Activated B cell treated with CpG ODN at 0.5 μM for 24 hours (primary cell): ENCODE measurements at regions not wholly inside any gene's neighbourhood (a gene's known extent, or its start where the extent isn't known, plus 50 kb on each side); places are given as distances from the start of the nearest gene placed in this dataset.

ENCODE experiments used
- ATAC-seq: fragments of 200-7000 bp; cut with Tn5 transposase; one replicate; pipeline ENCODE4 v1.10.0; 2021; ENCODE audit warnings: low read depth, mild to moderate bottlenecking, moderate library complexity
- CTCF ChIA-PET: fragments of 350-600 bp; sonication (Branson Sonifier 250); formaldehyde crosslinking; loops from one replicate; lab custom pipeline; 2021; ENCODE audit warnings: antibody characterized with exemption; lab: Charles Lee
- POLR2A ChIA-PET: fragments of 350-600 bp; sonication (Branson Sonifier 250); formaldehyde crosslinking; loops from one replicate; lab custom pipeline; 2021; ENCODE audit warnings: antibody characterized with exemption; lab: Charles Lee
- DNase-seq: peaks from one replicate; pipeline ENCODE4 v3.0.0; 2022
- H3K27ac Mint-ChIP-seq: one replicate; pipeline ENCODE4 v1.8.0; 2020; ENCODE audit warnings: mixed read lengths
- H3K27me3 Mint-ChIP-seq: one replicate; pipeline ENCODE4 v1.8.0; 2021; ENCODE audit warnings: mixed read lengths
- H3K36me3 Mint-ChIP-seq: one replicate; pipeline ENCODE4 v1.8.0; 2021; ENCODE audit warnings: low read depth, mixed read lengths
- H3K4me1 Mint-ChIP-seq: one replicate; pipeline ENCODE4 v1.8.0; 2021; ENCODE audit warnings: mixed read lengths
- H3K4me3 Mint-ChIP-seq: one replicate; pipeline ENCODE4 v1.8.0; 2020; ENCODE audit warnings: mild to moderate bottlenecking, mixed read lengths
- H3K9me3 Mint-ChIP-seq: one replicate; pipeline ENCODE4 v1.8.0; 2020; ENCODE audit warnings: mixed read lengths
- CTCF ChIP-seq: fragments of 200-600 bp; IDR thresholded peaks from one replicate; pipeline ENCODE4 v1.8.0; 2022; ENCODE audit warnings: antibody characterized with exemption, mild to moderate bottlenecking
- intact Hi-C: fragments of 100-400 bp; cut with micrococcal nuclease; formaldehyde crosslinking; loops from one replicate; pipeline ENCODE4 v1.15.1; 2024

DNA sequence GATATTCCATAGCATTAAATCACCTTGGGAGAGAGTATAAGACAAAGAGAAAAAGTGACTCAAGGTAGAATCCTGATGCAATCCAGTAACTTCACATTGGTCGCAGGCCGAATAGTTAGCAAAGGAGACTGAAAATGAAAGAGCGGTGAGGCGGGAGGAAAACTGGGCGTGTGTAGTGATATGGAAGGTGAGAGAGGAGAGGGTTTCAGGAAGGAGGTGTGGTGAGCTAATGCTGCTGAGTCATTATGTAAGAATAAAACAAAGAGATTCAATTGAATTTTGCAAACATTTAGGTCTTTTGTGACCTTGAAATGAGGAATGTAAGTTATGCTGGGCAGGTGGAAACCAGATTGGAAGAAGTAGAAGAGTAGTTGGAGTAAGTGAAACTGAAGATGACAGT, 235.3 kb downstream of the C3orf38 start:
- no peak overlapping the region for H3K27ac Mint-ChIP-seq

DNA sequence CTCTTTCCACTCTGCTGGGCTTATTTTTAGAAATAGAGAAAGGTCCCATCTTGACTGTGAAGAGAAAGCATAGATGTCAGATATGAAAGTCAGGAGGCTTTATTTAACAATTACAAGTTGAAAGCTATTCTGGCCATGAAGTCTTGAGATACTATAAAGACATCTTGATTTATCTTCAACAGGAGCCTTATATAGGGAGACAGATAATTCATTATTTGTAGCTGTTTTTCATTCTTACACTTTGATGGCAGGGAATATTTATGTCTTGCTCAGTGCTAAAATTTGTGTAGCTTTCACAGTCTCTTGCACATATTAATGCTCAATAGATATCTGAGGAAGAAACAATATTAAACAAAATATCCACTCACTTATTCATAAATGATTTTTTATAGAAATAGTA, 248.8 kb downstream of the C3orf38 start:
- Mint-ChIP-seq H3K4me3 (no peak overlapping the region), H3K9me3 (no peaks in the 10 kb centered on the region), H3K27ac (no peak overlapping the region), H3K4me1 (no peaks in the 10 kb centered on the region), H3K27me3 (no peaks in the 10 kb centered on the region), H3K36me3 (no peaks in the 10 kb centered on the region)
- DNase-seq (no peak), ATAC-seq (no peak)
- POLR2A ChIA-PET, result no interaction called here
- intact Hi-C loops, result no loop called here
- CTCF ChIA-PET, result no interaction called here
- TF ChIP-seq CTCF, result no peak

More for the DNA sequence above, 235.3 kb downstream of the C3orf38 start:
- intact Hi-C loops, result no loop called here
- DNase-seq, result no peak
- ChIA-PET POLR2A (no interaction called here), CTCF (no interaction called here)
- no peaks in the 10 kb centered on the region for H3K27me3 Mint-ChIP-seq
- no peaks in the 10 kb centered on the region for H3K4me1 Mint-ChIP-seq
- H3K9me3 Mint-ChIP-seq, result peaks cover 2% of the 10 kb centered on the region
- H3K36me3 Mint-ChIP-seq, result no peaks in the 10 kb centered on the region
- no peak for ATAC-seq
- H3K4me3 Mint-ChIP-seq, result no peak overlapping the region
- no peak for TF ChIP-seq CTCF

DNA sequence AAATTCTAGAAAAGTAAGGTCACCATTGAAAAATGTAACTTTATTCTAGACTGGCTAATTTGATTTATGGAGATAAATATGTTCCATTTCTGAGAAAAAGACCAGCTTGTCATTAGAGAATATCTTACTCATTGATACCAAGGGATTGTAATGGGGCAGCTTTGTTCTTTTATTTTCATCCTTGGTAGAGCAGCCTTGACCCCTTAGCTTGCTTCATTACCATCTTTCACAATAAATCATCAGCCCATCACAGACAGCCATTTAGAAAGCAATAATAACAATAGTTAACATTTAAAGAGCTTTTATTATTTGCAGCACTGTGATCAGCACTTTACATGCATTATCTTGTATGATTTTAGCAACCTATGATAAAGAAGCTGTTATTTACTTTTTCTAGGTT, 253.6 kb downstream of the C3orf38 start:
- no peaks in the 10 kb centered on the region for H3K36me3 Mint-ChIP-seq
- ChIA-PET POLR2A (no interaction called here), CTCF (no interaction called here)
- no peaks in the 10 kb centered on the region for H3K27me3 Mint-ChIP-seq
- H3K9me3 Mint-ChIP-seq, result no peaks in the 10 kb centered on the region
- H3K27ac Mint-ChIP-seq, result no peak overlapping the region
- H3K4me1 Mint-ChIP-seq, result no peaks in the 10 kb centered on the region
- DNase-seq, result no peak
- no peak overlapping the region for H3K4me3 Mint-ChIP-seq
- no peak for ATAC-seq
- no peak for TF ChIP-seq CTCF
- intact Hi-C loops, result no loop called here

GRCh38 chr3:88408097-88408496, 258.3 kb downstream of the C3orf38 start:
- DNase-seq, result no peak
- peaks cover 12% of the 10 kb centered on the region for H3K4me1 Mint-ChIP-seq
- CTCF ChIA-PET, result no interaction called here
- H3K27me3 Mint-ChIP-seq, result peaks cover 3% of the 10 kb centered on the region
- H3K9me3 Mint-ChIP-seq, result no peaks in the 10 kb centered on the region
- no peak overlapping the region for H3K27ac Mint-ChIP-seq
- intact Hi-C loops, result no loop called here
- no peak for ATAC-seq
- no peak for TF ChIP-seq CTCF
- H3K4me3 Mint-ChIP-seq, result no peak overlapping the region
- H3K36me3 Mint-ChIP-seq, result no peaks in the 10 kb centered on the region
- POLR2A ChIA-PET, result interaction anchor here (0.5 kb wide), 1 partner anchor 78 kb away, joined by 3 read pairs; no protein-coding TSS in a partner anchor

DNA sequence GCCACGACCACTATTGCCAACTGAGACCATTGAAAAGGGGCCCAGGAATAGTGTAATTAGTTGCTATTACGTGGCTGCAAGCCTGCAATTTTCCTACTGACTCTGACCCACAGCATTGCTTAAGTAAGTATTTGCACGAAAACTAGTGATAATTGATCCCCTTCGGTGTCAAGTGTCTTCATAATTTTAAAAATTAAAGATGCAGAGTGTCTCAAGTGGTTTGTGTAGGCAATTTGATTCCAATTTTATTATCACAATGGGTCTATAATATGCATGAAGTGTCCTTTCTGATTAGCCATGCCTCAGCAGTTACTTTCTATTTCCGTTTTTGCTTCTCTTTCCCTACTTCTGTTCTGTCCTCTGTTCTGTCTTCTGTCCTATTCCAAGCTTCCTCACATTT, 259.2 kb downstream of the C3orf38 start:
- POLR2A ChIA-PET, result no interaction called here
- H3K36me3 Mint-ChIP-seq, result no peaks in the 10 kb centered on the region
- peaks cover 3% of the 10 kb centered on the region for H3K27me3 Mint-ChIP-seq
- DNase-seq (no peak), ATAC-seq (no peak)
- CTCF ChIA-PET, result no interaction called here
- TF ChIP-seq CTCF, result no peak
- intact Hi-C loops, result no loop called here
- H3K4me3 Mint-ChIP-seq, result no peak overlapping the region
- H3K27ac Mint-ChIP-seq, result no peak overlapping the region
- no peaks in the 10 kb centered on the region for H3K9me3 Mint-ChIP-seq
- peaks cover 12% of the 10 kb centered on the region for H3K4me1 Mint-ChIP-seq
